HCT116 (cell line): ENCODE measurements at regions not wholly inside any gene's neighbourhood (a gene's known extent, or its start where the extent isn't known, plus 50 kb on each side); places are given as distances from the start of the nearest gene placed in this dataset.

Source experiments
- ATAC-seq: fragments of 200-7000 bp; cut with Tn5 transposase; 2 replicates; pipeline ENCODE4 v1.9.1; 2020; ENCODE audit warnings: mild to moderate bottlenecking, moderate library complexity
- BruUV-seq: library from RNA; stranded (reverse); fragments of 400-500 nt; replicated peaks from 2 replicates; lab custom pipeline; 2021; lab: Mats Ljungman, UMichigan
- CTCF ChIA-PET: fragments of 300-600 bp; sonication (Branson Sonifier 250); formaldehyde crosslinking; loops from one replicate; lab custom pipeline; 2021; ENCODE audit warnings: antibody characterized with exemption; lab: Charles Lee
- POLR2A ChIA-PET: fragments of 300-600, 350-600 bp; sonication (Branson Sonifier 250); formaldehyde crosslinking; loops from one replicate; lab custom pipeline; 2021; ENCODE audit warnings: antibody characterized with exemption; lab: Charles Lee
- RAD21 ChIA-PET, 2 experiments: fragments of 300-600 bp; sonication (Branson Sonifier 250); formaldehyde crosslinking; loops; one replicate each; lab custom pipeline; 2023; ENCODE audit warnings: low total read pairs in 2 of 2; ENCODE audit not compliant: uncharacterized antibody in 2 of 2, unreplicated experiment in 2 of 2, low non-redundant PET in 1 of 2; lab: Charles Lee
- DNase-seq: peaks from one replicate; pipeline ENCODE4 v3.0.0-alpha.2; 2010; ENCODE audit warnings: low read depth, low spot score
- H2AFZ ChIP-seq: fragments of 200-600 bp; shearing (Covaris generic), sonication (generic); 2 replicates; pipeline ENCODE4 v1.6.1; 2017; ENCODE audit warnings: low read depth, mixed run types, mixed read lengths, antibody characterized with exemption, low read length; ENCODE audit not compliant: poor library complexity, severe bottlenecking
- H3K27ac ChIP-seq: 2 replicates; pipeline ENCODE4 v1.5.1; 2012; ENCODE audit warnings: low read depth, low read length
- H3K27me3 ChIP-seq: fragments of 200-600 bp; sonication (generic); 2 replicates; pipeline ENCODE4 v1.6.1; 2016; ENCODE audit warnings: mixed run types, low read length, mixed read lengths; ENCODE audit not compliant: insufficient read depth
- H3K36me3 ChIP-seq, 2 experiments: fragments of 200-500 bp in 1 of 2; fragments of 200-600 bp in 1 of 2; sonication (Bioruptor generic) in 1 of 2; sonication (generic) in 1 of 2; 2 replicates each; pipeline versions ENCODE4 v1.5.1 to v1.6.1; 2014 to 2016; ENCODE audit warnings: low read length in 2 of 2, inconsistent platforms in 1 of 2, mixed read lengths in 1 of 2, mixed run types in 1 of 2; ENCODE audit not compliant: insufficient read depth in 2 of 2, control insufficient read depth in 1 of 2
- H3K4me1 ChIP-seq, 2 experiments: fragments of 200-600 bp in 1 of 2; sonication (generic) in 1 of 2; 2 replicates each; pipeline versions ENCODE4 v1.5.1 to v1.6.1; 2012 to 2017; ENCODE audit warnings: low read length in 2 of 2, inconsistent platforms in 1 of 2, mild to moderate bottlenecking in 1 of 2, mixed read lengths in 1 of 2, mixed run types in 1 of 2, moderate library complexity in 1 of 2; ENCODE audit not compliant: insufficient read depth in 2 of 2, control insufficient read depth in 1 of 2
- H3K4me2 ChIP-seq: fragments of 200-600 bp; sonication (generic); 2 replicates; pipeline ENCODE4 v1.6.1; 2017; ENCODE audit warnings: mixed run types, low read length, mixed read lengths
- H3K4me3 ChIP-seq, 2 experiments: fragments of 200-600 bp in 1 of 2; sonication (generic) in 1 of 2; replicated peaks in 1 of 2; 2 replicates each; pipeline ENCODE4 v1.5.1; 2011 to 2016; ENCODE audit warnings: low read length in 2 of 2, control low read depth in 1 of 2, low read depth in 1 of 2, mild to moderate bottlenecking in 1 of 2, mixed read lengths in 1 of 2, mixed run types in 1 of 2
- H3K79me2 ChIP-seq: fragments of 200-600 bp; sonication (generic); 2 replicates; pipeline ENCODE4 v1.6.1; 2017; ENCODE audit warnings: mild to moderate bottlenecking, mixed run types, low read length, moderate library complexity, mixed read lengths; ENCODE audit not compliant: insufficient read depth
- H3K9ac ChIP-seq: fragments of 200-600 bp; sonication (generic); 2 replicates; pipeline ENCODE4 v1.6.1; 2016; ENCODE audit warnings: low read length, mixed read lengths
- H3K9me2 ChIP-seq: fragments of 200-600 bp; sonication (generic), shearing (Covaris generic); 2 replicates; pipeline ENCODE4 v1.6.1; 2017; ENCODE audit warnings: mixed run types, mild to moderate bottlenecking, moderate library complexity; ENCODE audit not compliant: insufficient read depth
- H3K9me3 ChIP-seq, 2 experiments: fragments of 200-500 bp in 1 of 2; fragments of 200-600 bp in 1 of 2; sonication (Bioruptor generic) in 1 of 2; sonication (generic) in 1 of 2; 2 replicates each; pipeline ENCODE4 v1.6.1; 2014 to 2017; ENCODE audit warnings: low read length in 2 of 2, mixed read lengths in 2 of 2, inconsistent platforms in 1 of 2, low read depth in 1 of 2, mild to moderate bottlenecking in 1 of 2, mixed run types in 1 of 2, moderate library complexity in 1 of 2; ENCODE audit not compliant: control insufficient read depth in 1 of 2, insufficient read depth in 1 of 2
- H4K20me1 ChIP-seq: fragments of 200-600 bp; sonication (generic), shearing (Covaris generic); 2 replicates; pipeline ENCODE4 v1.6.1; 2017; ENCODE audit warnings: mixed run types, mild to moderate bottlenecking, moderate library complexity; ENCODE audit not compliant: insufficient read depth
- EGR1 ChIP-seq: IDR thresholded peaks from 2 replicates; pipeline ENCODE4 v1.6.1; 2012; ENCODE audit warnings: low read depth
- ELF1 ChIP-seq: IDR thresholded peaks from 2 replicates; pipeline ENCODE4 v1.6.1; 2012; ENCODE audit warnings: low read depth, borderline replicate concordance
- EZH2phosphoT487 ChIP-seq: fragments of 200-600 bp; IDR thresholded peaks from 2 replicates; pipeline ENCODE4 v1.6.1; 2018; ENCODE audit warnings: antibody characterized with exemption, borderline replicate concordance
- FOSL1 ChIP-seq: IDR thresholded peaks from 2 replicates; pipeline ENCODE4 v1.6.1; 2012; ENCODE audit warnings: low read depth
- POLR2A ChIP-seq: IDR thresholded peaks from 2 replicates; pipeline ENCODE4 v1.7.0; 2011; ENCODE audit warnings: borderline replicate concordance; ENCODE audit not compliant: insufficient read depth, insufficient read length; ENCODE audit errors: extremely low read depth
- SIN3A ChIP-seq: IDR thresholded peaks from 2 replicates; pipeline ENCODE4 v1.6.1; 2012; ENCODE audit warnings: low read depth
- intact Hi-C: fragments of 100-400 bp; cut with micrococcal nuclease; formaldehyde crosslinking; loops from 2 replicates; pipeline ENCODE4 v1.10.0; 2022
- TF ChIP-seq, protein P1 (sequence below): IDR thresholded peaks from 2 replicates; pipeline ENCODE4 v1.6.1; 2012

DNA sequence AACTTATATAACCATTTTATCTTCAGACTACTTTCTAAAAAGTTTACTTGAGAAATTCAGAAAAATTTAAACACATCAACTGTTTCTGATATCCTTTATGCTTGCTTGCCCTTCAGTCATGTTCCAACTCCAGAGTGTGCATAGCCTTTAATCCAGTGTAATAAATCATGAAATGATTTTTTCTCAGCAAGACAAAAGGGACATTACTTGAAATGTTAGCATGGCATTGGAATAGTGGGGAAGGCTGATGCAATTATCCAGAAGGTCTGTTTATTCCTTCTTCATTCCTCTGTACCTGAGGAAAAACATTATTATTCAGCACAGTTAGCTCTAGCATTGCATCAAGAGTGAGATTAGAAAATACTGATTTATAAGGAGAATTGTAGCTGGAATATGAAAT lies 209.9 kb downstream of the SLC7A11 start:
- no TSS peak for BruUV-seq
- no peaks in the 10 kb centered on the region for H3K4me1 ChIP-seq
- ChIA-PET POLR2A (no interaction called here), RAD21 (no interaction called here), CTCF (interaction anchor here (2.1 kb wide), 1 partner anchor 212 kb away, joined by 9 read pairs; no protein-coding TSS in a partner anchor)
- no peak overlapping the region for H3K4me2 ChIP-seq
- intact Hi-C loops, result loop anchor here (10.0 kb wide), 1 partner anchor 297 kb away; no protein-coding TSS in a partner anchor
- no peaks in the 10 kb centered on the region for H3K27me3 ChIP-seq
- no peaks in the 10 kb centered on the region for H3K9me3 ChIP-seq
- ATAC-seq, result no peak
- H2AFZ ChIP-seq, result no peak overlapping the region
- no peaks in the 10 kb centered on the region for H4K20me1 ChIP-seq
- H3K36me3 ChIP-seq, result no peaks in the 10 kb centered on the region
- no peak overlapping the region for H3K4me3 ChIP-seq
- no peaks in the 10 kb centered on the region for H3K9me2 ChIP-seq
- TF ChIP-seq, protein P1, sequence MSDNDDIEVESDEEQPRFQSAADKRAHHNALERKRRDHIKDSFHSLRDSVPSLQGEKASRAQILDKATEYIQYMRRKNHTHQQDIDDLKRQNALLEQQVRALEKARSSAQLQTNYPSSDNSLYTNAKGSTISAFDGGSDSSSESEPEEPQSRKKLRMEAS, result no peak
- TF ChIP-seq SIN3A, result no peak
- TF ChIP-seq EGR1, result no peak
- TF ChIP-seq ELF1, result no peak
- H3K27ac ChIP-seq, result no peak overlapping the region
- no peak overlapping the region for H3K9ac ChIP-seq
- no peaks in the 10 kb centered on the region for H3K79me2 ChIP-seq
- no peak for DNase-seq

DNA sequence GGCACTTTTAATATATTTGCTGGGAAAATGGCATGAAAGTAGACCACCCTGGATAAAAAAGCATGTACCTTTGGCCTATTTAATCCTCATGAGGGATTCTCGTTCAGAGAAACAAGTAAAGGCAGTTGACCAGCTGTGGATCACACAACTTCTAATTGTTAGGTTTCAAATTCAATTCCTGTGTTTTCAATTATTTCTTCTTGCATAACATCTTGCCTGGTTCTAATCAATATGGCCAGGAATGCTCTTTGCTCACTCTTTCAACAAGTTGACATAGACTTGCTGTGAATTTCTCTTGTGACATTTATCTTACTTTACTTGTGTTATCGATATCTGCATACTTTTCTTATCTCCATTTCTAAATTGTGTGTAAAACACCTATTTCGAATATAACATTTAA lies 211.8 kb downstream of the SLC7A11 start:
- no peak for TF ChIP-seq POLR2A
- no peak for TF ChIP-seq EZH2phosphoT487
- TF ChIP-seq FOSL1, result no peak
- TF ChIP-seq, protein P1, result no peak
- TF ChIP-seq, all 23 proteins: peak for 0
- BruUV-seq, result no TSS peak
- intact Hi-C loops, result loop anchor here (10.0 kb wide), 1 partner anchor 296 kb away; no protein-coding TSS in a partner anchor

More for the DNA sequence above, 211.8 kb downstream of the SLC7A11 start:
- H2AFZ ChIP-seq, result no peak overlapping the region
- DNase-seq, result no peak
- H3K4me1 ChIP-seq, result no peaks in the 10 kb centered on the region
- no peaks in the 10 kb centered on the region for H3K27me3 ChIP-seq
- no peaks in the 10 kb centered on the region for H3K9me2 ChIP-seq
- H3K9ac ChIP-seq, result no peak overlapping the region
- POLR2A ChIA-PET, result no interaction called here
- H3K79me2 ChIP-seq, result no peaks in the 10 kb centered on the region
- ATAC-seq, result no peak
- CTCF ChIA-PET, result interaction anchor here (2.1 kb wide), 1 partner anchor 210 kb away, joined by 9 read pairs; no protein-coding TSS in a partner anchor
- no peaks in the 10 kb centered on the region for H3K36me3 ChIP-seq
- no peak overlapping the region for H3K4me3 ChIP-seq
- RAD21 ChIA-PET, result no interaction called here
- no peak overlapping the region for H3K27ac ChIP-seq
- H4K20me1 ChIP-seq, result no peaks in the 10 kb centered on the region
- H3K4me2 ChIP-seq, result no peak overlapping the region
- no peaks in the 10 kb centered on the region for H3K9me3 ChIP-seq
